SK-N-SH (cell line): ENCODE measurements at regions not wholly inside any gene's neighbourhood (a gene's known extent, or its start where the extent isn't known, plus 50 kb on each side); places are given as distances from the start of the nearest gene placed in this dataset.

Experiments used
- CTCF ChIA-PET: fragments of 300-600, 350-600 bp; formaldehyde crosslinking; extraction: SDS; loops from one replicate; lab custom pipeline; 2021; lab: Yijun Ruan, JAX
- POLR2A ChIA-PET: fragments of 350-600 bp; sonication (Branson Sonifier 250); formaldehyde crosslinking; extraction: SDS; loops from one replicate; lab custom pipeline; 2020; ENCODE audit warnings: antibody characterized with exemption, inconsistent platforms; lab: Yijun Ruan, JAX
- DNase-seq: peaks from one replicate; pipeline ENCODE4 v3.0.0; 2012
- H2AFZ ChIP-seq: fragments of 200-600 bp; sonication (generic); 2 replicates; pipeline ENCODE4 v1.8.1; 2016; ENCODE audit warnings: antibody characterized with exemption, mild to moderate bottlenecking, low read depth
- H3F3A ChIP-seq: fragments of 200-600 bp; sonication (generic); replicated peaks from 2 replicates; pipeline ENCODE3; 2016; ENCODE audit warnings: antibody characterized with exemption, mild to moderate bottlenecking; ENCODE audit not compliant: insufficient read depth
- H3K27ac ChIP-seq, 2 experiments: fragments of 200-500 bp in 1 of 2; fragments of 200-600 bp in 1 of 2; sonication (Bioruptor generic) in 1 of 2; sonication (generic), shearing (Covaris generic) in 1 of 2; 2 replicates each; pipeline versions ENCODE4 v1.5.1 to v1.6.1; 2014 to 2016; ENCODE audit warnings: low read depth in 2 of 2, inconsistent platforms in 1 of 2, low read length in 1 of 2, mild to moderate bottlenecking in 1 of 2, mixed read lengths in 1 of 2
- H3K27me3 ChIP-seq: fragments of 200-600 bp; sonication (generic), shearing (Covaris generic); 2 replicates; pipeline ENCODE4 v1.6.1; 2016; ENCODE audit warnings: mixed run types; ENCODE audit not compliant: insufficient read depth
- H3K36me3 ChIP-seq, 2 experiments: fragments of 200-500 bp in 1 of 2; fragments of 200-600 bp in 1 of 2; sonication (Bioruptor generic) in 1 of 2; sonication (generic) in 1 of 2; replicated peaks in 1 of 2; 2 replicates each; pipeline versions ENCODE3 to v1.5.1; 2014 to 2016; ENCODE audit warnings: low read length in 1 of 2, mild to moderate bottlenecking in 1 of 2; ENCODE audit not compliant: insufficient read depth in 2 of 2, control insufficient read depth in 1 of 2
- H3K4me1 ChIP-seq, 2 experiments: fragments of 200-500 bp in 1 of 2; fragments of 200-600 bp in 1 of 2; sonication (Bioruptor generic) in 1 of 2; sonication (generic), shearing (Covaris generic) in 1 of 2; 2 replicates each; pipeline versions ENCODE4 v1.5.1 to v1.6.1; 2014 to 2016; ENCODE audit warnings: low read depth in 1 of 2, low read length in 1 of 2, mixed run types in 1 of 2; ENCODE audit not compliant: insufficient read depth in 2 of 2, control insufficient read depth in 1 of 2
- H3K4me2 ChIP-seq: fragments of 200-600 bp; sonication (generic), shearing (Covaris generic); 2 replicates; pipeline ENCODE4 v1.6.1; 2017; ENCODE audit warnings: mixed run types
- H3K4me3 ChIP-seq, 2 experiments: fragments of 200-500 bp in 1 of 2; fragments of 200-600 bp in 1 of 2; sonication (Bioruptor generic) in 1 of 2; sonication (generic), shearing (Covaris generic) in 1 of 2; 2 replicates each; pipeline versions ENCODE4 v1.5.1 to v1.8.1; 2014 to 2016; ENCODE audit warnings: low read depth in 2 of 2, inconsistent platforms in 1 of 2, low read length in 1 of 2, mild to moderate bottlenecking in 1 of 2, mixed read lengths in 1 of 2, moderate library complexity in 1 of 2
- H3K79me2 ChIP-seq: fragments of 200-600 bp; sonication (generic); 2 replicates; pipeline ENCODE4 v1.8.1; 2017; ENCODE audit warnings: mild to moderate bottlenecking; ENCODE audit not compliant: insufficient read depth
- H3K9ac ChIP-seq: fragments of 200-600 bp; sonication (generic); 2 replicates; pipeline ENCODE4 v1.6.1; 2017; ENCODE audit warnings: mixed run types
- H3K9me2 ChIP-seq: fragments of 200-600 bp; sonication (generic); 2 replicates; pipeline ENCODE4 v1.6.1; 2017; ENCODE audit warnings: mixed run types
- H3K9me3 ChIP-seq: fragments of 200-600 bp; sonication (generic); 2 replicates; pipeline ENCODE4 v1.6.1; 2017; ENCODE audit warnings: mixed run types, mild to moderate bottlenecking, moderate library complexity
- H4K20me1 ChIP-seq: fragments of 200-600 bp; sonication (generic); 2 replicates; pipeline ENCODE4 v1.6.1; 2017; ENCODE audit warnings: mild to moderate bottlenecking, mixed run types; ENCODE audit not compliant: insufficient read depth
- CHD2 ChIP-seq: fragments of 150-350 bp; IDR thresholded peaks from 2 replicates; pipeline ENCODE4 v1.6.1; 2018; ENCODE audit warnings: low read length; ENCODE audit not compliant: partially characterized antibody
- CTCF ChIP-seq: fragments of 200-600 bp; sonication (generic); IDR thresholded peaks from 2 replicates; pipeline ENCODE4 v1.6.1; 2017; ENCODE audit warnings: antibody characterized with exemption, mild to moderate bottlenecking, moderate library complexity
- EP300 ChIP-seq, 2 experiments: IDR thresholded peaks; 2 replicates each; pipeline versions ENCODE4 v1.4.0 to v1.6.1; 2012; ENCODE audit warnings: borderline replicate concordance in 1 of 2, low read depth in 1 of 2, low read length in 1 of 2
- EZH2phosphoT487 ChIP-seq: fragments of 200-600 bp; sonication (generic); IDR thresholded peaks from 2 replicates; pipeline ENCODE4 v1.6.1; 2017; ENCODE audit warnings: low read depth, mixed run types, mild to moderate bottlenecking, antibody characterized with exemption, moderate library complexity, borderline replicate concordance
- FOSL2 ChIP-seq: IDR thresholded peaks from 2 replicates; pipeline ENCODE4 v1.4.0; 2012; ENCODE audit warnings: low read depth, mild to moderate bottlenecking, moderate library complexity, borderline replicate concordance
- FOXJ3 ChIP-seq: sonication (generic); formaldehyde crosslinking; IDR thresholded peaks from 2 replicates; pipeline ENCODE4 v1.5.1; 2020; ENCODE audit warnings: mild to moderate bottlenecking, missing genetic modification reagents
- GABPA ChIP-seq: IDR thresholded peaks from 2 replicates; pipeline ENCODE4 v1.4.0; 2012; ENCODE audit warnings: low read depth, mild to moderate bottlenecking
- GATA2 ChIP-seq: sonication (generic); formaldehyde crosslinking; IDR thresholded peaks from 2 replicates; pipeline ENCODE4 v1.5.0; 2020; ENCODE audit warnings: mild to moderate bottlenecking, missing genetic modification reagents
- MEF2A ChIP-seq: IDR thresholded peaks from 2 replicates; pipeline ENCODE4 v1.4.0; 2012; ENCODE audit warnings: low read depth, borderline replicate concordance
- POLR2AphosphoS5 ChIP-seq: IDR thresholded peaks from 2 replicates; pipeline ENCODE4 v1.6.1; 2012; ENCODE audit warnings: low read depth, low read length
- RAD21 ChIP-seq: IDR thresholded peaks from 2 replicates; pipeline ENCODE4 v1.6.1; 2012; ENCODE audit warnings: mild to moderate bottlenecking, low read length
- SMC3 ChIP-seq: IDR thresholded peaks from 2 replicates; pipeline ENCODE4 v1.6.1; 2012; ENCODE audit warnings: low read depth, low read length, improper control_type of control experiment
- TAF1 ChIP-seq: IDR thresholded peaks from 2 replicates; pipeline ENCODE4 v1.6.1; 2012; ENCODE audit warnings: low read depth, mild to moderate bottlenecking, low read length, moderate library complexity, borderline replicate concordance
- TCF12 ChIP-seq: IDR thresholded peaks from 2 replicates; pipeline ENCODE4 v1.4.0; 2012
- YY1 ChIP-seq: IDR thresholded peaks from 2 replicates; pipeline ENCODE4 v1.4.0; 2012; ENCODE audit warnings: low read depth, mild to moderate bottlenecking
- ZBTB33 ChIP-seq: IDR thresholded peaks from 2 replicates; pipeline ENCODE4 v1.4.0; 2012; ENCODE audit warnings: low read depth, borderline replicate concordance
- WGBS: methylation state at CpG from one replicate; pipeline ENCODE4 v1.1.6; 2017; ENCODE audit warnings: low lambda C conversion rate; 5-methylcytosine and 5-hydroxymethylcytosine counted together
- TF ChIP-seq, protein P1 (sequence below): fragments of 150-350 bp; IDR thresholded peaks from 2 replicates; pipeline ENCODE4 v1.6.1; 2016; ENCODE audit warnings: mild to moderate bottlenecking, low read depth, low read length
- TF ChIP-seq, protein P2 (sequence below): IDR thresholded peaks from 2 replicates; pipeline ENCODE4 v1.6.1; 2012; ENCODE audit warnings: mild to moderate bottlenecking, low read depth, low read length, moderate library complexity

- TF ChIP-seq ZBTB33 (no peak), RAD21 (no peak), EP300 (IDR thresholded peaks at IDR 0.05; ENCODE audit: borderline replicate concordance in 1 of 2, low read depth in 1 of 2, low read length in 1 of 2) (peak in 1 of 2 experiments; percentile 74; a peak in 2 of 4 replicates), MEF2A (peak; percentile 87), GATA2 (CRISPR knock-in tag) (no peak), GABPA (no peak)
Measured at GRCh38 chr9:28212979-28213378, 639.7 kb upstream of the C9orf72 start (continued).

DNA sequence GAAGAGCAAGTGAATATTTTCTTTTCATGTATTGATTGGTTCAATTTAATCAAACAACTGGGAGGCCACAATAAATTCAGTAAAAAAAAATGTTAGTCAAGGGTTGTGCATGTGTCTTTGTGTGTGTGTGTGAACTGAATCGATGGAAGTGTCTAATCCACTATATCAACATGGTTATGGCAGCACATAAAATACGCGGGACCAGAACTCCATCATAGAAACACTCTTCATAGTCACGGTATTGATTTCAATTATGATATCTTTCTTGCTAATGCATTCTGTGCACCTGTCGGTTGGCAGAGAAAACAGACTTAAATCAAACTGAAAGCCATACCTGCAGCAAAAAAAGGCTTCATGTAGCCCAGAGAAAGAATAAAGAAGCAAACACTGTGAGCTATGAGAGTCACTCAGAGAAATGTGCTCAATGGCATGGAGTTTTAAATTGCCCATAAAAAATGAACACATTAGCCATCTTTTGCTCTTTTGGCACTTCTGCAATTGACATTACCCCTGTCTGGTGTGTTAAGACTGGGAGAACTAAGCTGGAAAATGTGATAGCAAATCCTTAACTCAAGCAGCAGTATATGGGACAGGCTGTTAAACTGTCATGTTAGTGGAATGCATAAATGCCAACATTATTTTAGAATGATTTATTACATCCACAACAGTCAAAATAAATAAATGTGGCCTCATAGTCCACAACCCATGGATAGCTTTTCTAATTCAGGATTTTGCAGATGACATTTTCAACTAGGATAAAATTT lies 642.4 kb upstream of the C9orf72 start:
- no peaks in the 10 kb centered on the region; the same call in 1 of the 2 replicates for H3K79me2 ChIP-seq
- H2AFZ ChIP-seq = no peak overlapping the region
- H3K4me3 ChIP-seq = no peak overlapping the region
- H3K27ac ChIP-seq = no peak overlapping the region
- no peaks in the 10 kb centered on the region for H3K9me3 ChIP-seq
- H3K36me3 ChIP-seq = no peaks in the 10 kb centered on the region
- H3K27me3 ChIP-seq = no peaks in the 10 kb centered on the region
- peaks cover 3% of the 10 kb centered on the region; the same call in 1 of the 2 replicates for H4K20me1 ChIP-seq
- 88% methylated on average over 5 of the region's 5 CpGs for WGBS
- ChIA-PET CTCF (no interaction called here), POLR2A (no interaction called here)
- peaks cover 6% of the 10 kb centered on the region for H3F3A ChIP-seq
- peaks cover 3 to 11% of the 10 kb centered on the region in 2 experiments; a peak in 2 of 4 replicates for H3K4me1 ChIP-seq
- H3K9me2 ChIP-seq = no peaks in the 10 kb centered on the region
- H3K4me2 ChIP-seq = no peak overlapping the region
- H3K9ac ChIP-seq = no peak overlapping the region
- no peak for DNase-seq
- TF ChIP-seq TCF12 = no peak
- no peak for TF ChIP-seq EZH2phosphoT487
- no peak for TF ChIP-seq FOXJ3 (CRISPR knock-in tag)
- TF ChIP-seq, protein P1, sequence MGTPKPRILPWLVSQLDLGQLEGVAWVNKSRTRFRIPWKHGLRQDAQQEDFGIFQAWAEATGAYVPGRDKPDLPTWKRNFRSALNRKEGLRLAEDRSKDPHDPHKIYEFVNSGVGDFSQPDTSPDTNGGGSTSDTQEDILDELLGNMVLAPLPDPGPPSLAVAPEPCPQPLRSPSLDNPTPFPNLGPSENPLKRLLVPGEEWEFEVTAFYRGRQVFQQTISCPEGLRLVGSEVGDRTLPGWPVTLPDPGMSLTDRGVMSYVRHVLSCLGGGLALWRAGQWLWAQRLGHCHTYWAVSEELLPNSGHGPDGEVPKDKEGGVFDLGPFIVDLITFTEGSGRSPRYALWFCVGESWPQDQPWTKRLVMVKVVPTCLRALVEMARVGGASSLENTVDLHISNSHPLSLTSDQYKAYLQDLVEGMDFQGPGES = no peak
- no peak for TF ChIP-seq POLR2AphosphoS5
- TF ChIP-seq FOSL2 = no peak
- TF ChIP-seq TAF1 = no peak
- no peak for TF ChIP-seq GABPA
- TF ChIP-seq SMC3 = no peak
- TF ChIP-seq, protein P2, sequence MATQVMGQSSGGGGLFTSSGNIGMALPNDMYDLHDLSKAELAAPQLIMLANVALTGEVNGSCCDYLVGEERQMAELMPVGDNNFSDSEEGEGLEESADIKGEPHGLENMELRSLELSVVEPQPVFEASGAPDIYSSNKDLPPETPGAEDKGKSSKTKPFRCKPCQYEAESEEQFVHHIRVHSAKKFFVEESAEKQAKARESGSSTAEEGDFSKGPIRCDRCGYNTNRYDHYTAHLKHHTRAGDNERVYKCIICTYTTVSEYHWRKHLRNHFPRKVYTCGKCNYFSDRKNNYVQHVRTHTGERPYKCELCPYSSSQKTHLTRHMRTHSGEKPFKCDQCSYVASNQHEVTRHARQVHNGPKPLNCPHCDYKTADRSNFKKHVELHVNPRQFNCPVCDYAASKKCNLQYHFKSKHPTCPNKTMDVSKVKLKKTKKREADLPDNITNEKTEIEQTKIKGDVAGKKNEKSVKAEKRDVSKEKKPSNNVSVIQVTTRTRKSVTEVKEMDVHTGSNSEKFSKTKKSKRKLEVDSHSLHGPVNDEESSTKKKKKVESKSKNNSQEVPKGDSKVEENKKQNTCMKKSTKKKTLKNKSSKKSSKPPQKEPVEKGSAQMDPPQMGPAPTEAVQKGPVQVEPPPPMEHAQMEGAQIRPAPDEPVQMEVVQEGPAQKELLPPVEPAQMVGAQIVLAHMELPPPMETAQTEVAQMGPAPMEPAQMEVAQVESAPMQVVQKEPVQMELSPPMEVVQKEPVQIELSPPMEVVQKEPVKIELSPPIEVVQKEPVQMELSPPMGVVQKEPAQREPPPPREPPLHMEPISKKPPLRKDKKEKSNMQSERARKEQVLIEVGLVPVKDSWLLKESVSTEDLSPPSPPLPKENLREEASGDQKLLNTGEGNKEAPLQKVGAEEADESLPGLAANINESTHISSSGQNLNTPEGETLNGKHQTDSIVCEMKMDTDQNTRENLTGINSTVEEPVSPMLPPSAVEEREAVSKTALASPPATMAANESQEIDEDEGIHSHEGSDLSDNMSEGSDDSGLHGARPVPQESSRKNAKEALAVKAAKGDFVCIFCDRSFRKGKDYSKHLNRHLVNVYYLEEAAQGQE = no peak
- no peak for TF ChIP-seq YY1
- TF ChIP-seq MEF2A = no peak
- no peak for TF ChIP-seq CTCF
- no peak for TF ChIP-seq ZBTB33
- TF ChIP-seq CHD2 = no peak
